ENCODE measurements at regions not wholly inside any gene's neighbourhood (a gene's known extent, or its start where the extent isn't known, plus 50 kb on each side); places are given as distances from the start of the nearest gene placed in this dataset.

DNA sequence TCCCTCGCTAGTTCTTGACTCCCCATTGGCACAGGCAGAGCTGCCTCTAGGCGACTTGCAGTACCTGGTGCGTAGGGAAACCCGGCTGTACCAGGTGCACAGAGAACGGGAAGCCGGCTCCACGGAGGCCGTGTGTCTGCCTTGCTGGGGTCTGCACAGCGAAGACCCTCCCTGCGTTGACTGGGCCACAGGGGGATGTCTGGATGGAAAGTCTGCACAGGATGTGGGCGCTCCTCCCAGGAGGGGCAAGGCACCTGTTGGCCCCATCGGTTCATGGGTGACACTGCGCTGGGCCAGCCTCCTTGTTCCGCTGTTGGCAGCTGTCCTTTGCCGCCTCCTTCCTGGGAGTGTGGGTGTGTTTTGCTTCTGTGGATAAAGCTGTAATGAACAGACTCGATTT, 138.3 kb downstream of the TEX29 start:
- TF ChIP-seq, protein P1, sequence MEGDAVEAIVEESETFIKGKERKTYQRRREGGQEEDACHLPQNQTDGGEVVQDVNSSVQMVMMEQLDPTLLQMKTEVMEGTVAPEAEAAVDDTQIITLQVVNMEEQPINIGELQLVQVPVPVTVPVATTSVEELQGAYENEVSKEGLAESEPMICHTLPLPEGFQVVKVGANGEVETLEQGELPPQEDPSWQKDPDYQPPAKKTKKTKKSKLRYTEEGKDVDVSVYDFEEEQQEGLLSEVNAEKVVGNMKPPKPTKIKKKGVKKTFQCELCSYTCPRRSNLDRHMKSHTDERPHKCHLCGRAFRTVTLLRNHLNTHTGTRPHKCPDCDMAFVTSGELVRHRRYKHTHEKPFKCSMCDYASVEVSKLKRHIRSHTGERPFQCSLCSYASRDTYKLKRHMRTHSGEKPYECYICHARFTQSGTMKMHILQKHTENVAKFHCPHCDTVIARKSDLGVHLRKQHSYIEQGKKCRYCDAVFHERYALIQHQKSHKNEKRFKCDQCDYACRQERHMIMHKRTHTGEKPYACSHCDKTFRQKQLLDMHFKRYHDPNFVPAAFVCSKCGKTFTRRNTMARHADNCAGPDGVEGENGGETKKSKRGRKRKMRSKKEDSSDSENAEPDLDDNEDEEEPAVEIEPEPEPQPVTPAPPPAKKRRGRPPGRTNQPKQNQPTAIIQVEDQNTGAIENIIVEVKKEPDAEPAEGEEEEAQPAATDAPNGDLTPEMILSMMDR (IDR thresholded peaks at IDR 0.05), result no peak
- TF ChIP-seq POLR2A (IDR thresholded peaks at IDR 0.05), result no peak
- TF ChIP-seq EP300 (IDR thresholded peaks at IDR 0.05), result no peak

All from stomach (tissue), 4 donors.